ENCODE measurements at regions not wholly inside any gene's neighbourhood (a gene's known extent, or its start where the extent isn't known, plus 50 kb on each side); places are given as distances from the start of the nearest gene placed in this dataset.
"Not testable (repeated sequence)": the region's sequence is repeated elsewhere in the genome, so short reads cannot be mapped to it uniquely, and the experiment has no call there.

GRCh38 chr5:148708854-148709253 is 54.5 kb upstream of the HTR4 start:
- no peak for DNase-seq

- DNase-seq = no peak
These were observed 57.6 kb upstream of the HTR4 start for GRCh38 chr5:148711961-148712360.

- no peak for DNase-seq
These were observed 59.6 kb upstream of the HTR4 start for GRCh38 chr5:148713735-148714508.

- DNase-seq = no peak
These were observed 62.4 kb upstream of the HTR4 start for GRCh38 chr5:148716716-148717115.

- DNase-seq = no peak
These were observed 63.3 kb upstream of the HTR4 start for GRCh38 chr5:148717668-148718067.

GRCh38 chr5:148719605-148720004 is 65.3 kb upstream of the HTR4 start:
- no peak for DNase-seq

- DNase-seq = no peak
These were observed 65.9 kb upstream of the HTR4 start for GRCh38 chr5:148720257-148720656.

- no peak for DNase-seq
These were observed 68.8 kb upstream of the HTR4 start for GRCh38 chr5:148723143-148723542.

GRCh38 chr5:148725675-148726074 is 71.3 kb upstream of the HTR4 start:
- no peak for DNase-seq

- no peak for DNase-seq
These were observed 74.9 kb upstream of the HTR4 start for GRCh38 chr5:148729182-148729581.

GRCh38 chr5:148730270-148730669 is 75.9 kb upstream of the HTR4 start:
- no peak for DNase-seq

- peak; percentile 68 for DNase-seq
These were observed 76.9 kb upstream of the HTR4 start for GRCh38 chr5:148730942-148731898.

- no peak for DNase-seq
These were observed 78.4 kb upstream of the HTR4 start for GRCh38 chr5:148732692-148733091.

- DNase-seq = peak; percentile 84
These were observed 79.5 kb upstream of the HTR4 start for GRCh38 chr5:148733601-148734438.

GRCh38 chr5:148734518-148734917 is 80.2 kb upstream of the HTR4 start:
- DNase-seq = no peak

- DNase-seq = no peak
These were observed 81.0 kb upstream of the HTR4 start for GRCh38 chr5:148735301-148735835.

- no peak for DNase-seq
These were observed 84.7 kb upstream of the HTR4 start for GRCh38 chr5:148739023-148739422.

GRCh38 chr5:148739524-148739923 is 85.2 kb upstream of the HTR4 start:
- DNase-seq = no peak

GRCh38 chr5:148740079-148740858 is 85.9 kb upstream of the HTR4 start:
- DNase-seq = no peak

- DNase-seq = no peak
These were observed 85.3 kb upstream of the ADRB2 start for GRCh38 chr5:148740966-148741742.

GRCh38 chr5:148741766-148742165 is 84.6 kb upstream of the ADRB2 start:
- not testable (repeated sequence) for DNase-seq

Measured in activated CD8-positive, alpha-beta memory T cell treated with anti-CD3 and anti-CD28 coated beads for 24 hours (primary cell).